ENCODE measurements at regions not wholly inside any gene's neighbourhood (a gene's known extent, or its start where the extent isn't known, plus 50 kb on each side); places are given as distances from the start of the nearest gene placed in this dataset.

DNA sequence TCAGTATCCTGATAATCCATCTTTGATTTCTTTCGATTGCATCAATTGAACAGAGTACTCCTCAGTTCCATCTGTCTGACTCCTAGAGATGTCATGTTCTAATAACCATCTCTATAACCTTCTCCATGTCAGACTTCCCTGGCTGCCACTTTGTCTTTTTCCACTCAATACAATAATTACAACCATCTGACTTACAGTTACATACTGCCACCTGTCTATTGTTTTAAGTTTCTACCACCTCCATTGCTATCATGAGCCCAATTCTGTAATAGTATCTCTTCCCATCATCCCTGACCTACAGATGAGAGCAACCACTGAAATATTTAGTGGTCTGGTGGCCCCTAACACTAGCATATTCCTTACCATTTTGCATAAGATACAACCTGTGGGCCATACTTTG, 439.2 kb upstream of the FAM47C start:
- TF ChIP-seq POLR2AphosphoS5 (IDR thresholded peaks at IDR 0.05): no peak
- no peak for TF ChIP-seq EZH2 (IDR thresholded peaks at IDR 0.05; ENCODE audit: borderline replicate concordance, insufficient read depth, low read length, poor library complexity, severe bottlenecking)
- no peak for TF ChIP-seq TAF1 (IDR thresholded peaks at IDR 0.05; ENCODE audit: low read depth)
- no peak for TF ChIP-seq CTCF (IDR thresholded peaks at IDR 0.05; ENCODE audit: poor library complexity, severe bottlenecking)
- TF ChIP-seq, protein P1, sequence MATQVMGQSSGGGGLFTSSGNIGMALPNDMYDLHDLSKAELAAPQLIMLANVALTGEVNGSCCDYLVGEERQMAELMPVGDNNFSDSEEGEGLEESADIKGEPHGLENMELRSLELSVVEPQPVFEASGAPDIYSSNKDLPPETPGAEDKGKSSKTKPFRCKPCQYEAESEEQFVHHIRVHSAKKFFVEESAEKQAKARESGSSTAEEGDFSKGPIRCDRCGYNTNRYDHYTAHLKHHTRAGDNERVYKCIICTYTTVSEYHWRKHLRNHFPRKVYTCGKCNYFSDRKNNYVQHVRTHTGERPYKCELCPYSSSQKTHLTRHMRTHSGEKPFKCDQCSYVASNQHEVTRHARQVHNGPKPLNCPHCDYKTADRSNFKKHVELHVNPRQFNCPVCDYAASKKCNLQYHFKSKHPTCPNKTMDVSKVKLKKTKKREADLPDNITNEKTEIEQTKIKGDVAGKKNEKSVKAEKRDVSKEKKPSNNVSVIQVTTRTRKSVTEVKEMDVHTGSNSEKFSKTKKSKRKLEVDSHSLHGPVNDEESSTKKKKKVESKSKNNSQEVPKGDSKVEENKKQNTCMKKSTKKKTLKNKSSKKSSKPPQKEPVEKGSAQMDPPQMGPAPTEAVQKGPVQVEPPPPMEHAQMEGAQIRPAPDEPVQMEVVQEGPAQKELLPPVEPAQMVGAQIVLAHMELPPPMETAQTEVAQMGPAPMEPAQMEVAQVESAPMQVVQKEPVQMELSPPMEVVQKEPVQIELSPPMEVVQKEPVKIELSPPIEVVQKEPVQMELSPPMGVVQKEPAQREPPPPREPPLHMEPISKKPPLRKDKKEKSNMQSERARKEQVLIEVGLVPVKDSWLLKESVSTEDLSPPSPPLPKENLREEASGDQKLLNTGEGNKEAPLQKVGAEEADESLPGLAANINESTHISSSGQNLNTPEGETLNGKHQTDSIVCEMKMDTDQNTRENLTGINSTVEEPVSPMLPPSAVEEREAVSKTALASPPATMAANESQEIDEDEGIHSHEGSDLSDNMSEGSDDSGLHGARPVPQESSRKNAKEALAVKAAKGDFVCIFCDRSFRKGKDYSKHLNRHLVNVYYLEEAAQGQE (IDR thresholded peaks at IDR 0.05; ENCODE audit: borderline replicate concordance): no peak
- no peak for TF ChIP-seq EP300 (conservative IDR thresholded peaks at IDR 0.05; ENCODE audit: poor library complexity, severe bottlenecking)
- no peak for TF ChIP-seq RAD21 (conservative IDR thresholded peaks at IDR 0.05)
- no peak for TF ChIP-seq MXI1 (conservative IDR thresholded peaks at IDR 0.05; ENCODE audit: poor library complexity, severe bottlenecking)
